ENCODE measurements at regions not wholly inside any gene's neighbourhood (a gene's known extent, or its start where the extent isn't known, plus 50 kb on each side); places are given as distances from the start of the nearest gene placed in this dataset.

DNA sequence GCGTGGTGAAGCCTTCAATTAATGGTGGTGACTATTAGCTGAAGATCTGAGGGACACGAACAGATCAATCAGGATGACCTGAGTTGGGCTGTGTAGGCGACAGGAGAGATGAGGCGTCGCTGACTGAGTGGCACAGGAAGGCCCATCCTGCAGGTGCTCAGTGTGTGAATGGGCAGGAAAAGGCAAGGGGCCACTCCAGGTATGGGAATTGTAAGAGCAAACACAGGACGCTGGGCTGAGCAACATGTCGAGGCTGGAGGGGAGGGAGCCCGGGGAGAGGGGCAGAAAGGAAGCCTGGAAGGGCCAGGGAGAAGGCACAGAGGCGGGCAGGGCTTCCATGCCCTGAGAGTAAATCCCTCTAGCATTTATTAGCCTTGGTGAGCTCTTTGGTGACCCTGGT, 151.0 kb downstream of the VEGFA start:
- TF ChIP-seq POLR2AphosphoS5 (IDR thresholded peaks at IDR 0.05) (no peak), POLR2A (IDR thresholded peaks at IDR 0.05) (no peak)
- TF ChIP-seq, protein P1, sequence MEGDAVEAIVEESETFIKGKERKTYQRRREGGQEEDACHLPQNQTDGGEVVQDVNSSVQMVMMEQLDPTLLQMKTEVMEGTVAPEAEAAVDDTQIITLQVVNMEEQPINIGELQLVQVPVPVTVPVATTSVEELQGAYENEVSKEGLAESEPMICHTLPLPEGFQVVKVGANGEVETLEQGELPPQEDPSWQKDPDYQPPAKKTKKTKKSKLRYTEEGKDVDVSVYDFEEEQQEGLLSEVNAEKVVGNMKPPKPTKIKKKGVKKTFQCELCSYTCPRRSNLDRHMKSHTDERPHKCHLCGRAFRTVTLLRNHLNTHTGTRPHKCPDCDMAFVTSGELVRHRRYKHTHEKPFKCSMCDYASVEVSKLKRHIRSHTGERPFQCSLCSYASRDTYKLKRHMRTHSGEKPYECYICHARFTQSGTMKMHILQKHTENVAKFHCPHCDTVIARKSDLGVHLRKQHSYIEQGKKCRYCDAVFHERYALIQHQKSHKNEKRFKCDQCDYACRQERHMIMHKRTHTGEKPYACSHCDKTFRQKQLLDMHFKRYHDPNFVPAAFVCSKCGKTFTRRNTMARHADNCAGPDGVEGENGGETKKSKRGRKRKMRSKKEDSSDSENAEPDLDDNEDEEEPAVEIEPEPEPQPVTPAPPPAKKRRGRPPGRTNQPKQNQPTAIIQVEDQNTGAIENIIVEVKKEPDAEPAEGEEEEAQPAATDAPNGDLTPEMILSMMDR (IDR thresholded peaks at IDR 0.05), result no peak

All from prostate gland (tissue), 2 donors.